Natural killer cell (primary cell): ENCODE measurements at regions not wholly inside any gene's neighbourhood (a gene's known extent, or its start where the extent isn't known, plus 50 kb on each side); places are given as distances from the start of the nearest gene placed in this dataset.
A peak's percentile ranks its signal among the peaks of the same experiment; 100 is the strongest.
"Not testable (repeated sequence)": the region's sequence is repeated elsewhere in the genome, so short reads cannot be mapped to it uniquely, and the experiment has no call there.

Experiments used
- ATAC-seq, 3 donors: fragments of 150-1000 bp in 2 of 3; fragments of 200-7000 bp in 1 of 3; cut with Tn5 transposase; 1 replicate in 1 of 3; 2 replicates in 2 of 3; pipeline ENCODE4 v1.10.0; 2021; ENCODE audit warnings: mild to moderate bottlenecking in 2 of 3, moderate library complexity in 2 of 3
- DNase-seq, 2 donors: peaks; one replicate each; pipeline versions ENCODE4 v3.0.0 to v3.0.0-alpha.2; 2013 to 2021; ENCODE audit warnings: mixed read lengths in 1 of 2
- H3K27ac ChIP-seq: one replicate; pipeline ENCODE4 v1.5.1; 2013; ENCODE audit warnings: mild to moderate bottlenecking, low read length
- H3K27me3 ChIP-seq: one replicate; pipeline ENCODE4 v1.6.1; 2013; ENCODE audit warnings: low read length; ENCODE audit not compliant: control insufficient read depth, insufficient read depth
- H3K36me3 ChIP-seq: one replicate; pipeline ENCODE4 v1.6.1; 2013; ENCODE audit warnings: low read length; ENCODE audit not compliant: control insufficient read depth, insufficient read depth
- H3K4me1 ChIP-seq: one replicate; pipeline ENCODE4 v1.6.1; 2013; ENCODE audit warnings: low read length; ENCODE audit not compliant: control insufficient read depth, insufficient read depth
- H3K4me3 ChIP-seq: one replicate; pipeline ENCODE4 v1.5.1; 2013; ENCODE audit warnings: low read length
- H3K9me3 ChIP-seq: one replicate; pipeline ENCODE4 v1.6.1; 2013; ENCODE audit warnings: low read length; ENCODE audit not compliant: control insufficient read depth, insufficient read depth
- H3K27ac Mint-ChIP-seq, 2 donors: one replicate each; pipeline ENCODE4 v1.8.0; 2022; ENCODE audit warnings: mild to moderate bottlenecking in 2 of 2, mixed read lengths in 2 of 2, moderate library complexity in 1 of 2
- H3K27me3 Mint-ChIP-seq, 2 donors: one replicate each; pipeline ENCODE4 v1.8.0; 2022; ENCODE audit warnings: low read depth in 2 of 2, mixed read lengths in 2 of 2
- H3K36me3 Mint-ChIP-seq: one replicate; pipeline ENCODE4 v1.8.0; 2022; ENCODE audit warnings: mixed read lengths
- H3K4me1 Mint-ChIP-seq, 2 donors: one replicate each; pipeline ENCODE4 v1.8.0; 2022; ENCODE audit warnings: mixed read lengths in 2 of 2
- H3K4me3 Mint-ChIP-seq: one replicate; pipeline ENCODE4 v1.8.0; 2022; ENCODE audit warnings: mild to moderate bottlenecking, moderate library complexity, mixed read lengths
- H3K9me3 Mint-ChIP-seq, 2 donors: one replicate each; pipeline ENCODE4 v1.8.0; 2022; ENCODE audit warnings: mixed read lengths in 2 of 2
- WGBS: methylation state at CpG from one replicate; pipeline ENCODE4 v1.1.7; 2013; ENCODE audit warnings: missing lambda C conversion rate; ENCODE audit not compliant: insufficient coverage; 5-methylcytosine and 5-hydroxymethylcytosine counted together
- intact Hi-C: fragments of 100-400 bp; cut with micrococcal nuclease; formaldehyde crosslinking; loops from one replicate; pipeline ENCODE4 v1.14.2; 2022
- TF ChIP-seq, protein P1 (sequence below): fragments of 200-600 bp; IDR thresholded peaks from one replicate; pipeline ENCODE4 v1.8.0; 2022; ENCODE audit warnings: antibody characterized with exemption

DNA sequence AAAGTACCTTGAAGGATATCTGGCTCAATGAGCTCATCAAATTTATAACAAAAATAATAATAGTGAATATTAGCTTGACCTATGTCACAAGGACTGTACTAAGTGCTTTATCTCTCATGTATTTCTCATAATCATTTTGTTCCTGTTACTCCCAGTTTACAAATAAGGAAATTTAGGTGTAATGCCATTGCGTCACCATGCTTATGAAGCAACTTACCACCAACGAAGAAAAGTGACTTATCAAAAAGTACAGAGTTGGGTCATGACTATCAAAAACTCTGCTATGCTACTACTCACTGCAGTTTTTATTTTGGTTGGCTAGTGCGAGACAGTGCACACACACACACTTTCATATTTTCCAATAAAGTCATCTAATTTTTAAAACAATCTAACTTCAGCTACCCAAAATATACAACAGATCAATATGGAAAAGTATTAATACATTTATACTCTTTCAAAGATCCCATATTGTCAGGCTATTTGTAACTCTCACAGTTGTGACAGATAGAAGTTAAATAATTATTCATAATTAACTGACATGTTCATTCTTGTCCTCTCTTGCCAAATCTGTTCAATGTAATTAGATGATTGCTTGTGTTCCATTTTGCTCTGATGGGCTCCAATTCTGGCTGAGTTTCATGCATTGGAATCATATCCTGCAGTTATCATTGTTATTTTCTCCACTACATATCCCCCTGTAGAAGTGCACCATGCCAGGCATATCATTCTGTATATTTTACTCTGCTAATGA, 119.4 kb downstream of the KCNJ2 start:
- Mint-ChIP-seq H3K4me3 (no peak overlapping the region), H3K9me3 (peaks cover 7 to 10% of the 10 kb centered on the region in 2 donors), H3K4me1 (no peaks in the 10 kb centered on the region), H3K27me3 (no peaks in the 10 kb centered on the region), H3K36me3 (no peaks in the 10 kb centered on the region), H3K27ac (no peak overlapping the region)
- TF ChIP-seq, protein P1, sequence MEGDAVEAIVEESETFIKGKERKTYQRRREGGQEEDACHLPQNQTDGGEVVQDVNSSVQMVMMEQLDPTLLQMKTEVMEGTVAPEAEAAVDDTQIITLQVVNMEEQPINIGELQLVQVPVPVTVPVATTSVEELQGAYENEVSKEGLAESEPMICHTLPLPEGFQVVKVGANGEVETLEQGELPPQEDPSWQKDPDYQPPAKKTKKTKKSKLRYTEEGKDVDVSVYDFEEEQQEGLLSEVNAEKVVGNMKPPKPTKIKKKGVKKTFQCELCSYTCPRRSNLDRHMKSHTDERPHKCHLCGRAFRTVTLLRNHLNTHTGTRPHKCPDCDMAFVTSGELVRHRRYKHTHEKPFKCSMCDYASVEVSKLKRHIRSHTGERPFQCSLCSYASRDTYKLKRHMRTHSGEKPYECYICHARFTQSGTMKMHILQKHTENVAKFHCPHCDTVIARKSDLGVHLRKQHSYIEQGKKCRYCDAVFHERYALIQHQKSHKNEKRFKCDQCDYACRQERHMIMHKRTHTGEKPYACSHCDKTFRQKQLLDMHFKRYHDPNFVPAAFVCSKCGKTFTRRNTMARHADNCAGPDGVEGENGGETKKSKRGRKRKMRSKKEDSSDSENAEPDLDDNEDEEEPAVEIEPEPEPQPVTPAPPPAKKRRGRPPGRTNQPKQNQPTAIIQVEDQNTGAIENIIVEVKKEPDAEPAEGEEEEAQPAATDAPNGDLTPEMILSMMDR, result no peak
- 90% methylated on average over 3 of the region's 3 CpGs for WGBS
- H3K4me3 ChIP-seq, result no peak overlapping the region
- intact Hi-C loops, result no loop called here
- no peaks in the 10 kb centered on the region for H3K27me3 ChIP-seq
- no peaks in the 10 kb centered on the region for H3K4me1 ChIP-seq
- no peak overlapping the region for H3K27ac ChIP-seq
- ATAC-seq, result peak in 1 of 3 donors; percentile 78
- H3K9me3 ChIP-seq, result no peaks in the 10 kb centered on the region
- H3K36me3 ChIP-seq, result no peaks in the 10 kb centered on the region
- DNase-seq, result peak in 1 of 2 donors; percentile 4

DNA sequence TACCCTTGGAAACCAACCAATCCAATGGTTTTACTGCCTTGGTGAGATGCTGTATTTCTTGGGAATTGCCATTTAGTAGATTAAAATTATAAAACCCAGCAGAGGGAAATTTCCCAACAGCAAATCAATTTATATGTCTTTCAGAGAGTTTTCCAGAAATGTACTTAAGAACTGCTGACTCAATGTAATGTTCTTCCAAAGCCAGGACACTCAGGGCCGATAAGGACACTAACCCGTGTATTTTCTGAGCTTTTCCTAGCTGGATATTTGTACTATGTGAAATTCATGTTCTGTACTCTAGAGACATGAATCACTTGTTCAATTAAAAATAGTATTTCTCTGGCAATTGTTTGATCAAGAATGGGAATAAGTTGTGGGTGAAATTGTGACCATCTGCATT, 121.4 kb downstream of the KCNJ2 start:
- 56% methylated on average over 2 of the region's 2 CpGs for WGBS
- H3K27ac ChIP-seq, result no peak overlapping the region
- no peaks in the 10 kb centered on the region for H3K9me3 ChIP-seq
- ATAC-seq (no peak), DNase-seq (no peak)
- H3K27ac Mint-ChIP-seq, result no peak overlapping the region
- no peaks in the 10 kb centered on the region for H3K27me3 Mint-ChIP-seq
- TF ChIP-seq, protein P1, result no peak
- no peaks in the 10 kb centered on the region for H3K4me1 Mint-ChIP-seq
- H3K36me3 Mint-ChIP-seq, result no peaks in the 10 kb centered on the region
- H3K27me3 ChIP-seq, result no peaks in the 10 kb centered on the region
- H3K4me3 Mint-ChIP-seq, result no peak overlapping the region
- H3K4me3 ChIP-seq, result no peak overlapping the region
- peaks cover 7% of the 10 kb centered on the region in 2 donors for H3K9me3 Mint-ChIP-seq
- no peaks in the 10 kb centered on the region for H3K36me3 ChIP-seq
- H3K4me1 ChIP-seq, result no peaks in the 10 kb centered on the region
- intact Hi-C loops, result no loop called here

DNA sequence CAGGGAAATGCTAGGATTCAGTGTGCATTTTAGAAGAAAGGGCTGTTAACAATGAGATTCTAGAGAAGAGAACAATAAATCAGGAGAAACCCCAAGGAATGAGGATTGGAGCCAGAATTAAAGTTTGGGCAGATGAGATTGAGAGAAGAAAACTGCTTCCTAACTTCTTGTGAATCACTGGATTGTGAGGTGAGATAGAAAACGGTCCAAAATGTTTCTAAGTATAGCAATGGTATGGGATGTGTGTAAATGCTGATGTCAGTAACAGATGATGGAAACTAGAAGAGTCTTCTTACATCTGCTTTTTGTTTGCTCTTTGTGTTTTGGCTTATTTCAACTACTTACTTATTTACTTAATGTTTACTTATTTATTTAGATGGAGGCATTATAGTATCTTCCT, 123.0 kb downstream of the KCNJ2 start:
- no peaks in the 10 kb centered on the region for H3K27me3 ChIP-seq
- H3K9me3 ChIP-seq, result no peaks in the 10 kb centered on the region
- ATAC-seq (no peak), DNase-seq (no peak)
- no peaks in the 10 kb centered on the region for H3K36me3 ChIP-seq
- no peak overlapping the region for H3K4me3 ChIP-seq
- intact Hi-C loops, result no loop called here
- peaks cover 7 to 11% of the 10 kb centered on the region in 2 donors for H3K9me3 Mint-ChIP-seq
- TF ChIP-seq, protein P1, result no peak
- H3K27ac ChIP-seq, result no peak overlapping the region
- no peak overlapping the region for H3K27ac Mint-ChIP-seq
- no peaks in the 10 kb centered on the region for H3K4me1 ChIP-seq
- H3K4me3 Mint-ChIP-seq, result no peak overlapping the region
- H3K27me3 Mint-ChIP-seq, result no peaks in the 10 kb centered on the region
- no peaks in the 10 kb centered on the region for H3K4me1 Mint-ChIP-seq
- no peaks in the 10 kb centered on the region for H3K36me3 Mint-ChIP-seq
- 73% methylated on average over 1 of the region's 1 CpG for WGBS

DNA sequence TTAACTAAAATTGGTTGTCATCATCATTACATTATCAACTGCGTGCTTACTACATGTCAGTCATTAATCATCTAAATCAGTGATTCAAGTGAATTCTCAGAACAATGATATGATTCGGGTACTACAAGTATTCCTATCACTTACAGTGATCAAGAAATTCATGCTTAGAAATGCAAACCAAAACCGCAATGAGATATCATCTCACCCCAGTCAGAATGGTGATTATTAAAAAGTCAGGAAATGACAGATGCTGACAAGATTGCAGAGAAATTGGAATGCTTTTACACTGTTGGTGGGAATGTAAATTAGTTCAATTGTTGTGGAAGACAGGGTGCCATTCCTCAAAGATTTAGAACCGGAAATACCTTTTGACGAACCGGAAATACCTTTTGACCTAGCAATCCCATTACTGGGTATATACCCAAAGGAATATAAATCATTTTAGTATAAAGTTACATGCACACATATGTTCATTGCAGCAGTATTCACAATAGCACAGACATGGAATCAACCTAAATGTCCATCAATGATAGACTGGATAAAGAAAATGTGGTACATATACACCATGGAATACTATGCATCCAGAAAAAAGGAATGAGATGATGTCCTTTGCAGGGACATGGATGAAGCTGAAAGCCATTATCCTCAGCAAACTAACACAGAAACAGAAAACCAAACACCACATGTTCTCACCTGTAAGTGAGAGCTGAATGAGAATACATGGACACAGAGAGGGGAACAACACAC, 124.4 kb downstream of the KCNJ2 start:
- H3K4me1 Mint-ChIP-seq, H3K36me3 Mint-ChIP-seq, H3K27ac Mint-ChIP-seq, H3K36me3 ChIP-seq, H3K4me3 ChIP-seq, DNase-seq, intact Hi-C loops, H3K9me3 ChIP-seq, H3K4me3 Mint-ChIP-seq, H3K27me3 Mint-ChIP-seq, H3K27ac ChIP-seq, H3K4me1 ChIP-seq, H3K27me3 ChIP-seq: not testable (repeated sequence)
- 96% methylated on average over 4 of the region's 6 CpGs for WGBS
- H3K9me3 Mint-ChIP-seq, result peaks cover 7 to 11% of the 10 kb centered on the region in 2 donors
- peak in 1 of 3 donors; percentile 66 for ATAC-seq
